ENCODE measurements at regions not wholly inside any gene's neighbourhood (a gene's known extent, or its start where the extent isn't known, plus 50 kb on each side); places are given as distances from the start of the nearest gene placed in this dataset.

DNA sequence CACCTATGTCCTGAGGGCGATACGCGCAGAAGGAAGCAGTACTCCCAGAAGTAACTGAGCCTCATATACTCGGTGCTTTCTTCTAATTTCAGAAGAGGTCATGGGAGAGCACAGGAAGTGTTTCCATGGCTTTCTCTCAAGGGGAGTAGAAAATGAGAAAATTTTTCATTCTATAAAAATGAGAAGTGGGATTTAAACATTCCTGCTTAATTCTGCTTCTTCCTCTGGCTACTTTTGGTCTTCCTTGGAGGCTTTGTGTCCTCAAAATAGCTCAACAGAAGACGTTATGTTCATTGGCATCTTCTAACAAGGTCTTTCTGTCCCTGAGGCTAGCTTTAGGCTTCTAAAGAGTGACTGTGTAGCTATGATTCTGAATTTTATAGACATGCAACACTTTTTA is 497.0 kb downstream of the TDRD15 start:
- TF ChIP-seq ZNF530 (CRISPR knock-in tag; IDR thresholded peaks at IDR 0.05; ENCODE audit: low read depth) = no peak
- TF ChIP-seq, protein P1, sequence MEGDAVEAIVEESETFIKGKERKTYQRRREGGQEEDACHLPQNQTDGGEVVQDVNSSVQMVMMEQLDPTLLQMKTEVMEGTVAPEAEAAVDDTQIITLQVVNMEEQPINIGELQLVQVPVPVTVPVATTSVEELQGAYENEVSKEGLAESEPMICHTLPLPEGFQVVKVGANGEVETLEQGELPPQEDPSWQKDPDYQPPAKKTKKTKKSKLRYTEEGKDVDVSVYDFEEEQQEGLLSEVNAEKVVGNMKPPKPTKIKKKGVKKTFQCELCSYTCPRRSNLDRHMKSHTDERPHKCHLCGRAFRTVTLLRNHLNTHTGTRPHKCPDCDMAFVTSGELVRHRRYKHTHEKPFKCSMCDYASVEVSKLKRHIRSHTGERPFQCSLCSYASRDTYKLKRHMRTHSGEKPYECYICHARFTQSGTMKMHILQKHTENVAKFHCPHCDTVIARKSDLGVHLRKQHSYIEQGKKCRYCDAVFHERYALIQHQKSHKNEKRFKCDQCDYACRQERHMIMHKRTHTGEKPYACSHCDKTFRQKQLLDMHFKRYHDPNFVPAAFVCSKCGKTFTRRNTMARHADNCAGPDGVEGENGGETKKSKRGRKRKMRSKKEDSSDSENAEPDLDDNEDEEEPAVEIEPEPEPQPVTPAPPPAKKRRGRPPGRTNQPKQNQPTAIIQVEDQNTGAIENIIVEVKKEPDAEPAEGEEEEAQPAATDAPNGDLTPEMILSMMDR (CRISPR knock-in tag; IDR thresholded peaks at IDR 0.05) = no peak
- TF ChIP-seq, protein P2, sequence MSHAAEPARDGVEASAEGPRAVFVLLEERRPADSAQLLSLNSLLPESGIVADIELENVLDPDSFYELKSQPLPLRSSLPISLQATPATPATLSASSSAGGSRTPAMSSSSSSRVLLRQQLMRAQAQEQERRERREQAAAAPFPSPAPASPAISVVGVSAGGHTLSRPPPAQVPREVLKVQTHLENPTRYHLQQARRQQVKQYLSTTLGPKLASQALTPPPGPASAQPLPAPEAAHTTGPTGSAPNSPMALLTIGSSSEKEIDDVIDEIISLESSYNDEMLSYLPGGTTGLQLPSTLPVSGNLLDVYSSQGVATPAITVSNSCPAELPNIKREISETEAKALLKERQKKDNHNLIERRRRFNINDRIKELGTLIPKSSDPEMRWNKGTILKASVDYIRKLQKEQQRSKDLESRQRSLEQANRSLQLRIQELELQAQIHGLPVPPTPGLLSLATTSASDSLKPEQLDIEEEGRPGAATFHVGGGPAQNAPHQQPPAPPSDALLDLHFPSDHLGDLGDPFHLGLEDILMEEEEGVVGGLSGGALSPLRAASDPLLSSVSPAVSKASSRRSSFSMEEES (CRISPR knock-in tag; IDR thresholded peaks at IDR 0.05) = no peak
- TF ChIP-seq, protein P3, sequence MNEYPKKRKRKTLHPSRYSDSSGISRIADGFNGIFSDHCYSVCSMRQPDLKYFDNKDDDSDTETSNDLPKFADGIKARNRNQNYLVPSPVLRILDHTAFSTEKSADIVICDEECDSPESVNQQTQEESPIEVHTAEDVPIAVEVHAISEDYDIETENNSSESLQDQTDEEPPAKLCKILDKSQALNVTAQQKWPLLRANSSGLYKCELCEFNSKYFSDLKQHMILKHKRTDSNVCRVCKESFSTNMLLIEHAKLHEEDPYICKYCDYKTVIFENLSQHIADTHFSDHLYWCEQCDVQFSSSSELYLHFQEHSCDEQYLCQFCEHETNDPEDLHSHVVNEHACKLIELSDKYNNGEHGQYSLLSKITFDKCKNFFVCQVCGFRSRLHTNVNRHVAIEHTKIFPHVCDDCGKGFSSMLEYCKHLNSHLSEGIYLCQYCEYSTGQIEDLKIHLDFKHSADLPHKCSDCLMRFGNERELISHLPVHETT (CRISPR knock-in tag; conservative IDR thresholded peaks at IDR 0.05) = no peak
- TF ChIP-seq, protein P4, sequence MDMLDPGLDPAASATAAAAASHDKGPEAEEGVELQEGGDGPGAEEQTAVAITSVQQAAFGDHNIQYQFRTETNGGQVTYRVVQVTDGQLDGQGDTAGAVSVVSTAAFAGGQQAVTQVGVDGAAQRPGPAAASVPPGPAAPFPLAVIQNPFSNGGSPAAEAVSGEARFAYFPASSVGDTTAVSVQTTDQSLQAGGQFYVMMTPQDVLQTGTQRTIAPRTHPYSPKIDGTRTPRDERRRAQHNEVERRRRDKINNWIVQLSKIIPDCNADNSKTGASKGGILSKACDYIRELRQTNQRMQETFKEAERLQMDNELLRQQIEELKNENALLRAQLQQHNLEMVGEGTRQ (IDR thresholded peaks at IDR 0.05; ENCODE audit: low read depth, low read length) = no peak
- TF ChIP-seq, protein P4 (CRISPR knock-in tag; IDR thresholded peaks at IDR 0.05; ENCODE audit: borderline replicate concordance) = no peak
- TF ChIP-seq, protein P5, sequence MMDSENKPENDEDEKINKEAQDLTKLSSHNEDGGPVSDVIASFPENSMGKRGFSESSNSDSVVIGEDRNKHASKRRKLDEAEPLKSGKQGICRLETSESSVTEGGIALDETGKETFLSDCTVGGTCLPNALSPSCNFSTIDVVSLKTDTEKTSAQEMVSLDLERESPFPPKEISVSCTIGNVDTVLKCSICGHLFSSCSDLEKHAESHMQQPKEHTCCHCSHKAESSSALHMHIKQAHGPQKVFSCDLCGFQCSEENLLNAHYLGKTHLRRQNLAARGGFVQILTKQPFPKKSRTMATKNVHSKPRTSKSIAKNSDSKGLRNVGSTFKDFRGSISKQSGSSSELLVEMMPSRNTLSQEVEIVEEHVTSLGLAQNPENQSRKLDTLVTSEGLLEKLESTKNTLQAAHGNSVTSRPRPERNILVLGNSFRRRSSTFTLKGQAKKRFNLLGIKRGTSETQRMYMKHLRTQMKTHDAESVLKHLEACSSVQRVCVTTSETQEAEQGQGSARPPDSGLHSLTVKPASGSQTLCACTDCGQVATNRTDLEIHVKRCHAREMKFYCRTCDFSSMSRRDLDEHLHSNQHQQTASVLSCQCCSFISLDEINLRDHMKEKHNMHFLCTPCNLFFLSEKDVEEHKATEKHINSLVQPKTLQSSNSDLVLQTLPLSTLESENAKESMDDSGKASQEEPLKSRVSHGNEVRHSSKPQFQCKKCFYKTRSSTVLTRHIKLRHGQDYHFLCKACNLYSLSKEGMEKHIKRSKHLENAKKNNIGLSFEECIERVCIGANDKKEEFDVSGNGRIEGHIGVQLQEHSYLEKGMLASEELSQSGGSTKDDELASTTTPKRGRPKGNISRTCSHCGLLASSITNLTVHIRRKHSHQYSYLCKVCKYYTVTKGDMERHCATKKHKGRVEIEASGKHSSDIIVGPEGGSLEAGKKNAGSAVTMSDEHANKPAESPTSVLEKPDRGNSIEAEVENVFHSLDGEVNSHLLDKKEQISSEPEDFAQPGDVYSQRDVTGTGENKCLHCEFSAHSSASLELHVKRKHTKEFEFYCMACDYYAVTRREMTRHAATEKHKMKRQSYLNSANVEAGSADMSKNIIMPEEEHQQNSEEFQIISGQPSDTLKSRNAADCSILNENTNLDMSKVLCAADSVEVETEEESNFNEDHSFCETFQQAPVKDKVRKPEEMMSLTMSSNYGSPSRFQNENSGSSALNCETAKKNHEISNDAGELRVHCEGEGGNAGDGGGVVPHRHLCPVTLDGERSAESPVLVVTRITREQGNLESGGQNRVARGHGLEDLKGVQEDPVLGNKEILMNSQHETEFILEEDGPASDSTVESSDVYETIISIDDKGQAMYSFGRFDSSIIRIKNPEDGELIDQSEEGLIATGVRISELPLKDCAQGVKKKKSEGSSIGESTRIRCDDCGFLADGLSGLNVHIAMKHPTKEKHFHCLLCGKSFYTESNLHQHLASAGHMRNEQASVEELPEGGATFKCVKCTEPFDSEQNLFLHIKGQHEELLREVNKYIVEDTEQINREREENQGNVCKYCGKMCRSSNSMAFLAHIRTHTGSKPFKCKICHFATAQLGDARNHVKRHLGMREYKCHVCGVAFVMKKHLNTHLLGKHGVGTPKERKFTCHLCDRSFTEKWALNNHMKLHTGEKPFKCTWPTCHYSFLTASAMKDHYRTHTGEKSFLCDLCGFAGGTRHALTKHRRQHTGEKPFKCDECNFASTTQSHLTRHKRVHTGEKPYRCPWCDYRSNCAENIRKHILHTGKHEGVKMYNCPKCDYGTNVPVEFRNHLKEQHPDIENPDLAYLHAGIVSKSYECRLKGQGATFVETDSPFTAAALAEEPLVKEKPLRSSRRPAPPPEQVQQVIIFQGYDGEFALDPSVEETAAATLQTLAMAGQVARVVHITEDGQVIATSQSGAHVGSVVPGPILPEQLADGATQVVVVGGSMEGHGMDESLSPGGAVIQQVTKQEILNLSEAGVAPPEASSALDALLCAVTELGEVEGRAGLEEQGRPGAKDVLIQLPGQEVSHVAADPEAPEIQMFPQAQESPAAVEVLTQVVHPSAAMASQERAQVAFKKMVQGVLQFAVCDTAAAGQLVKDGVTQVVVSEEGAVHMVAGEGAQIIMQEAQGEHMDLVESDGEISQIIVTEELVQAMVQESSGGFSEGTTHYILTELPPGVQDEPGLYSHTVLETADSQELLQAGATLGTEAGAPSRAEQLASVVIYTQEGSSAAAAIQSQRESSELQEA (CRISPR knock-in tag; IDR thresholded peaks at IDR 0.05; ENCODE audit: not compliant biosample characterization) = no peak

Data from HepG2 (cell line).